Dedifferentiated amniotic fluid mesenchymal stem cell (primary cell): ENCODE measurements at regions not wholly inside any gene's neighbourhood (a gene's known extent, or its start where the extent isn't known, plus 50 kb on each side); places are given as distances from the start of the nearest gene placed in this dataset.

ENCODE experiments used
- DNase-seq: peaks from one replicate; pipeline ENCODE4 v3.0.0-alpha.2; 2016; ENCODE audit errors: extremely low spot score

DNA sequence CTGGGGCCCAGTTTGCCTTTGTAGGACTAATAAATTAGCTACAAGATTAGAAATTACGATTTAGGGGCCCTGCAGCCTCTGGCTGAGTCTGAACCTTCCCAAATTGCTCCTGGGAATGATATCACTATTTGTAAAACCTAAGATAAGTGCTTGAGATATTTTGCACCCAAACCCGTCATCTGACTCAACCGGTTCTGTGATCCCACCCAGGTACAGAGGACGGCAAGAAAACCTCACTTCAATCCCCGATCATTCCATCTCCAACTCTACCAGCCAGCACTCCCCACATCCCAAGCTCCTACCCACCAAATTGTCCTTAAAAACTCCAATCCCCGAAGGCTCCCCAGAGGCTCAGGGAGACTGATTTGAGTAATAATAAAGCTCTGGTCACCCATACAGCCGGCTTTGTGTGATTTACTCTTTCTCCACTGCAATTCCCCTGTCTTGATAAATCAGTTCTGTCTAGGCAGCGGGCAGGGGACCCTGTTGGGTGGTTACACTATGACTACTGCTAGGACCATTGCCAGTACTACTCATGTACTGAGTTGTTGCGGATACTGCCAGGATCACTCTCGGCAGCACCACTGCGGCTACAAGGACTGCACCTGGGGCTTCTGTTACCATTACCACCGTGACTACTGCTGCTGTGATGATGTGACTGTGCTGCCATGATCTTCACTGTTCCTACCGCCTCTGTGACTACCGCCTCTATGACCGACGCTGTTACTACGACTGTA is 73.1 kb downstream of the IRF8 start:
- DNase-seq = no peak

DNA sequence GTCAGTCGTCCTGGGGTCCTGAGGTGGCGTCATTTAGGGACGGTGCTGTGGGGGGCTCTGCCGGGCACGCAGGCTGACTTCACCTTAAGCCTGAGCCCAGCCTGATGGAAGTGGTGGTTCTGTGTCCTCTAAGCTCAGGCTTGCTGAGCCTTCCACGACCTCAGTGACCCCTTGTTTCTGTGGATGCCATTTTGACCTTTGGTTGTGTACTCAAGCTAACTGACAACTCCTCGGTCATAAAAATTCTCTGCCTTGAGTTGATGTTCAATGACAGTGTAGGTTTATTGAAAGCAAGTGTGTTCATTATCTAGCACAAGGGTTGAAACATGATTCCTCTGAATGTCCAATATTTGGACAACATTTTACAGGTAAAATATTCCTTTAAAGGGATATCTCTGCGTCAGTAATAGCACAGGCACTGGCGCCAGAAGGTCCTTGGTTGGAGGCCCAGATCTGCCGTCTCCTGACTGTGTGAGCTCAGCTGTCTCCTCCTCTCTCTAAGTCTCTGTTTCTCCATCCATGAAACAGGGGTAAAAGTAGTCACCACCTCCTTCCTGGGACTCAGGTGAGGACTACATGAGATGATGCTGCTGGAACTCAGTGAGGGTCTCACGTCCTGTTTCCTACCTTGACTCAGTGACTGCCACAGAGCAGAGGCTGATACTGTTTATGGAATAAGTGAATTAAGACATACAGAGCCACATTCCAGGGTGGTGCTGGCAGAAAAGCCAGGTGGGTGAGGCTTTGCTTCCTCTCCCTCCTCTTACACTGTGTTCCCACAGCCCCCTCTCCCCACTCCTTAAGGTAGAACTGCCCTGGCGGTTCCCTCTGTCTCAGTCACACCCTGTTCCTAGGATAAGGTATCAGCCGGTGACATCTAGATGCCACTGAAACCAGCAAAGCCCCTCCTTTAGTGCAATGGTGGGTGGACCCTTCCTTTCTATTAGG is 75.7 kb downstream of the IRF8 start:
- no peak for DNase-seq

DNA sequence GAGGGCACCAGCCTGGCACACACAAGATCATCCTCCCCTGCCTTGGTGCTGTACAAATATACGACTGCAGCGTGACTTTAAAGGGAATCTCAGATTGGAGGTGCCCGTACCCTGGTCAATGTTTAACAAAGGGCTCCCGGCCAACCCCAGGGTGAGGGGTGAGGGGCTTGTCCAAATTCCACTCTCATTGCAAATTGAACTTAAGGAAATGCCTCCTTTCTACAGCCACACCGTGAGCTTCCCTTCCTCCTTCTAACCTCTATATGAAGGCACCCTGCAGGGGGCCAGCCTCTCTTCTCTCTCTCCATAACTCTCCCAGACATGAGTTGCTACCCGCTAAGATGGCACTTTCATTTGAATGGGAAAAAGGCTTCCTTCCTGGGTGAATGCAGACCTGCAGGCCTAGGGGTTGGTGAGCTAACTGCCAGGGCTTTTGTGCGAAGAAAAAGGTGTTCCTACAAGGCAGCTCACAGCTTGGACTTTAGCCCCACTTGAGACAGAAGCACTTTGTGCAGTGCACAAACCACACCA is 76.6 kb downstream of the IRF8 start:
- no peak for DNase-seq

DNA sequence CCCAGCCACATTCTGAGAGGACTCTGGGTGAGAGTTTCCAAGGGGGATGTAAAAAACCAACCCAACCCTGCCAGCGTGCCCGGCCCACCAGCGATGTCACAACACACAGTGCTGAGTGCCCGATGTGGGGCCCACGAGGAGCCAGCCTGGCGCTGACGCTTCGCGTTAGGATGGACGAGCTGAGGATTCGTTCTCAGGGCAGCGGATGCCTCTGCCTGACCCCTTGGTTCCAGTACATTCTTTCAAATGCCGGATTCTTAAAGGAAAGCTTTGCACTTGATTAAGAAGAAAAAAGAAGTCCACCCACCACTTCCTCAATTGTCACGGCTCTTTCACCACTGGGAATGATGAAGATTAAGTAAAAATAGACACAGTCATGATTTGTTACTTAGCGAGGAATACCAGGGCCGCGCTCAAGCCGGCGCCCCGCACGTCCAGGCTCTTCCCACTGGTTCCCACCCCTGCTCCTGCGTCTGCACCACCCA is 79.4 kb downstream of the IRF8 start:
- no peak for DNase-seq

DNA sequence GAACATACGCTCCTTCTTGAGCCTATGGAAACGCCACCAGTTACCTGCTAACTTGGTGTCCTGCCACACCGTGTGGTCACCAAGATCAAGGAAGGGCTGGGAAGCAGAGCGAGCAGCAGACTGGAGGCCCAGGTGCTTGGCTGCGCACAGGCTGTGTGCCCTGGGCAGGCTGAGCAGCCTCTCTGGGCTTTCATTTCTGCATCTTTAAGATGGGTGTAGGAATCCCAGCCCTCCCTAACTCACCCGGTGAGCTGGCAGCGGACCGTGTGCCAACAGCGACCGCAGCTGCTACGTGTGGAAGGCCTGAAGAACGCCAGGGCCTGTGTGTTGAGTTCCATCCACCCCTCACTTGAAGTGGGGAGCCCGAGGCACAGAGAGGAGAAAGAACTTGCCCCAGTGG is 80.0 kb downstream of the IRF8 start:
- DNase-seq = no peak

DNA sequence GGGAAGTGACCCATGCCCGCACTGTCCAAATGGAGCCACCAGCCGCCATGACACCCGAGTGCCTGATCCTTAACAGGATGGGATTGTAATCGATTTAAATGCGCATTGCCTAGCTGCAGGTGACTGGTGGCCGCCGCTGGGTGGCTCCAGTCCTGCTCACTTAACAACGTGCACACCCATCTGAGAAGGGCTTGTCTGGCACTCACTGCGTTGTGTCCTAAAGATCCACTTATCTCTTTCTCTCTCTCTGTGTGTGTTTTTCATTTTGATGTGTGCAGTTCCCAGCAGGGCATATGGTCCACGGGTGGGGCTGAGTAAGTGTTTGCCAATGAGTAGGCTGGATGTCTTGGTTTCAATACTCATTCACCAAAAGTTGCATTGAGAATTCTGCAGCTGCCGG is 80.6 kb downstream of the IRF8 start:
- DNase-seq = no peak

DNA sequence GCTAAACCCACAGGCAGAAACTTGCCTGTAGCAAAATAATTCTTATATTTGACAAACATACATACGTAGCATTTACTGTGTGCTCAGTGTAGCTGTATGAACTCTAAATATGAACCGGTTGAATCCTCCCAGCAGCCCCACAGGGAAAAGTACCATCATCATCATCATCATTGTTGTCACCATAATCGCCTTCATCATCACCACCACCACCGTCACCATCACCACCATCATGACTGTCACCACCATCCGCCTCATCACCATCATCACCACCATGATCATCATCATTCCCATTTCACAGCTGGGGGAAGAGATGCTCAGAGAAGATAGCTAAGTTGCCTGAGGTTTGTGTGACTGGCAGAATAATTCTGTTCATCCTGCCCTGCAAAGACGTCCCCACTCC is 81.7 kb downstream of the IRF8 start:
- no peak for DNase-seq

DNA sequence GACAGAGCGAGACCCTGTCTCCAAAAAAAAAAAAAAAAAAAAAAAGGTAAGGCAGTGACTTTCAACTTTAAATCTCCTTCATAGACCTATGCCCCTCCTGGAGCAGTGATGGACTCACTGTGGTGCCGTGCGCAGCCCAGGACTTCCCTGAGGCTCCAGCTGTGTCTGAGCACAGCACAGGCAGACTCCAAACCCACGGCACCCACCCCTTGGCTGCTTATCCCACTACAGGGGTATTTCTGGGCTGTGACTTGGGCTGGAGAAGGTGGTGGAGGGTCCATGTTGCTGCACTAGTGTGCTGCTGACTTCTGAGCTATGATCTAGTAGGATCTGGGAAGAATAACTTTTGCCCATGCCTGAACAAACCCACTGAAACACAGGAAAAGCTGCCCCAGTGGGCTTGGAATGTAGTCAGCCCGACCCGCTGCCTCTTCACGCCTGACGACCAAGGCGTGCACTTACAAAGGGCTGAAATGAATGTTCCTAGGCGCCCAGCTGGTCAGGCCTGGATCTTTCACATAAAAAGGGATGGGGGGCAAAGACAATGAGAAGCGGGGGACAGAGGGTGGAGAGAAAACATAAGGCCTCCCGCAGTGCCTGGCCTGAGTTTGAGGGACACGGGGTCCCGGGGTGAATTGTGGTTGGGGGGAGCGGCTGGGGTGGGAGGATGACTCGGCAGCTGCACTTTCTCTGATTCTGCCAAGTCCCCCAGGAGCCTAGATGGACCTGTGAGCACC is 83.0 kb downstream of the IRF8 start:
- DNase-seq = no peak

DNA sequence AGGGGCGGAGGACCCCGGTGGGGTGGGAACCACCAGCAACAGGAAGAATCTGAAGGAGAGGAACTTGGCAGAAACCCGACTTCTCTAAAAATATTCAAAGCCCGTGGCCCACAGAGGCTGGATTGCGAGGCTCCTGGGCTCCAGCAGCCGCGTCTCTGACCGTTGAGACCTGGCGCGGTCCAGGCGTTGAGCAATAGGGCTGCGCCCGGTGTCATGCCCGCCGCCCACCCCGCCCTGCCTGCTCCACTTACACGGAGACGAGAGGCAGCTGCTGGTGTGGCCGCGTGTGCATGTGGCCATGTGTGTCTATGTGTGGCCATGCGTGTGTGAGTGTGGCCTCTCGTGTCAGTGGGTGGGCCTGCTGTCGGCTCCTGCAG is 83.6 kb downstream of the IRF8 start:
- no peak for DNase-seq

DNA sequence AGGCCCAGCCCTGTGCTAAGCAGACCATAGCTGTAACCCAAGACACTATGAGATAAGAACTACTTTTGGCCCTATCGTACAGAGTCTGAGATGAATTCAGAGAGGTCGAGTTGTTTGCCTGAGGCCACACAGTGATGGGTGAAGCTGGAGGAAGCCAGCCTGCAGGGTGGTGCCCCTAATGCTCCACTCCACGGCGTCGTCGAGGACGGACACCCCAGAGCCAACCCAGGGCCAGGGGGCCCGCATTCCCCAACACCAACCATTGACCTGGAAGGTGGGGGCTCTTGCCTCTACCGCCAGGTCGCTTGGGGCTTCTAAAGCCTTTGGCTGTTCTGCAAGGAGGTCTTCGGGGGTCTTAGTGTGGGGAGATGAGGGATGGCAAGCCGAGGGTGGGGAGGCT is 84.1 kb downstream of the IRF8 start:
- no peak for DNase-seq

DNA sequence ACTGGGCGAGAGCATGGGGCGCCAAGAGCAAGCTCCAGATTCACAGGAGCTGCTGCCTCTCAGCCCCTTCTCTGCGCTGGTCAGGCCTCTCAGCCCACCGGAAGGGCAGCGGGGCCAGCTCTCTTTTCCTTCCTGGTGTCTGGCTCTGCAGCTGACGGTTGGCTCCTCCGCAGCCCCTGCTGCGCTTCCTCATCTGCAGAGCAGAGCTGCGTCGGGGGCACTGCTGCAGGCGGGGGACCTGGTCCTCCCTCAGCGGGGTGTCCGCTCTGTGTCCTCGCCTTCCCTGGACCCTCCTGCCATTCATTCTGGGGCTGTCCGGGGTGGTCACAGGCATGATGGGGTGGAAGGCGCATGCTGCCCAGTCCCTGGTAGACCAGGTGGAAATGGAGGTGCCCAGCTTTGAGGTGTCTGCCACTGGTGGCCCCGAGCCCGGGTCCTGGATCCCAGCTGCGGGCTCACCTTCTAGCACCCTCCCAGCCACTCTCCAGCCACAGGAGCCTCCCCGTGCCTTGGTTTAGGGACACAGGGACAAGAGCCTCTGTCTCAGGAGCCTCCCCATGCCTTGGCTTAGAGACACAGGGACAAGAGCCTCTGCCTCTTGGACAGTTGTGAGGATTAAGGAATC is 84.8 kb downstream of the IRF8 start:
- no peak for DNase-seq

DNA sequence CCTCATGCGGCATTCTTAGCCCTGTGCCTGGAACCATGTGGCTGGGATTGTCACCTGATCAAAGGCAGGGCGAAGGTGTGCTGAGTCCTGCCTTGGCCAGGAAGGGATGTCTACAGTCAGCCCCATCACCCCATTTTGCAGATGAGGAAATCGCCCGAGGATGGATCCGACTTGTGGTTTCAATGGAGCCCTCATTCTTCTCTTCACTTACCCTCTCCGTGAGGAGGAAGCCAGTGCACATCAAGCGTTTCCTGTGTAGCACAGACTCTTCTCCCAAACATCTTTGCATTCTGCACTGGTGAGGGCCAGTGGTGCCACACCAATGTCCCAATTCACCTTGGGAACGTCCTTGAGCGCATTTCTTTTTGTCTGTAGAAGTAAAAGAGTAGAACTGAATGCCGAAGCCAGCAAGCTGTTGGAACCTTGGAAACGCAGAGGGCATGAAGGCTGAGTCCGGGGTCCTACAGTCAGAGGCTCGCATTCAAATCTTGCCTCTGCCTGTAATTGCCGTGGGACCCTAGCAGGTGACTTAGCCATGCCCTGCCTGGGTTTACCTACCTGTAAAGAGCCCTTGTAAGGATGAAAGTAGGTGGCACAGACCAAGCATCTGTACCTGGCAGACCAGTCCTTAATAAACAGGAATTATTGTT is 85.4 kb downstream of the IRF8 start:
- DNase-seq = no peak

DNA sequence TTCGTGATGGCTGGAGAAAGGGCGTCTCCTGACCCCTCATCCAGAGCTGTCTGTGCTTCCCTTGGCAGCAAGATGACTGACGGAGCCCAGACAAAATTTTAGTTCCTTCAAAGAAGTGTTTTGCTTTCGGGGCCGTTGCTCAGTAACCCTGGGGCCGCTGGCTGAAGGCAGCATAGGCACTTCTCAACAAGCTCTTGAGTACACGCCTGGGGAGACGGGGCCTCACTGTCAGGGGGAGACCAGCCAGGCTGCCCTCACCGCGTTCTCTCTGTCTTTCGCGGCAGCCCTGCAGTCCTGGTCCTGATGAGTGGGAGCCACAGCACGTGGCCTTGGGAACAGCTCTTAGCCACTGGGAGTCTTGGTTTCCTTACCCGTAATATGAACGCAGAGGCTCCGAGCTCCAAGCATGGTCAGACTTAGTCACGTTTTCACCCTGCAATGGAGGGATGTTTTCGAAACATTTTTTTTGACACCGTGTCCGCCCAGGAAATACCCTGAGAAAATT is 86.0 kb downstream of the IRF8 start:
- DNase-seq = no peak

DNA sequence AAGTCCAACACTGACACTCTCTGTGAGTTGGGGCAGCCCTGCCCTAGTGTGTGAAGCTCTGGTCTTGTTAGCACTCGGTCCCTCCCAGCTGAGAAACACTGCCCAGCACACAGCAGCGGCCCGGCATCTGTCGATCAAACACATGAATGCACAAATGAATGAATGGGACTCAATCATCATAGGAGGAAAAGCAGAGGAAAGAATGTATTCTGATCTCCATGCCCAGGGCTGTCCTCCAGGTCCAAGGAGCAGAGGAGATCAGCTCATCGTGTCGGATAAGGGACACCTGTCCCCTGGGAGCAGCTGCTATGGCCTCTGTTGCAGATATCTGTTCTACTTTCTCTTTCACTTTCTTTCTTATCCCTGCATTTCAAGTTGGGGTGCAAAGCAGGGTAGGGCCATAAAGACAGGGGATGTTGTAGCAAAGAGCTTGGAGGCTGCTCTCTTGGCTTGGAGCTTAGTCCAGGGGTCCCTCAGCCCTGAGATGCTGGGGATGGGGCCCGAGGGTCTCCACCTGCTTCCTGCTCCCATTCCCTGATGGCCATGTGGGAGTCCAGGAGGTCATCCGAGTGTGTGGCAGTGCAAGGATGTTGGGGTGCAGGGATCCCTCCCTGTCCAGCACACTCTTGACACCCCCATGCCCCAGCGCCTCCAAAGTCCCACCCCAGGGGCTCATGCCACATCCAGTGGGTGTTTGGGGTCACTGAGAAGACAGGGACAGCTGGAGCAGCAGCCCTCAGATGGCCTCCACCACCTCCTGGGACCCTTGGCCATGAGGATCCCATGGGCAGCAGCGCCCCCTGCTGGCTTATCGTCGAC is 88.2 kb downstream of the IRF8 start:
- no peak for DNase-seq

DNA sequence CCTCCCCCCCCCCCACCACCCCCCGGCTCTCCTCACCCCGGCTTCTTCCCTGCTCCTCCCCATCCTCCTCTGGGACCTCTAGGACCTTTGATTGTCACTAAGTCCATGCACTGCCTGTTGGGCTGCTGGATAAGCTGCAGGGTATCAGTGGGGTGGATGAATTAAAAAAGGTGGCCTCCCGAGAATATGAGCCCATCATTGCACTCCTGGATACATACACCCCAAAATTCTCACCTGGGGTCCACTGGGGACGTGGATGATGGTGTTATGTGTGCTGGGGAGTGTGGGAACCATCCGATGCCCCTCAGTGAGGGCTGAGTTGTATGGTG is 88.8 kb downstream of the IRF8 start:
- no peak for DNase-seq

DNA sequence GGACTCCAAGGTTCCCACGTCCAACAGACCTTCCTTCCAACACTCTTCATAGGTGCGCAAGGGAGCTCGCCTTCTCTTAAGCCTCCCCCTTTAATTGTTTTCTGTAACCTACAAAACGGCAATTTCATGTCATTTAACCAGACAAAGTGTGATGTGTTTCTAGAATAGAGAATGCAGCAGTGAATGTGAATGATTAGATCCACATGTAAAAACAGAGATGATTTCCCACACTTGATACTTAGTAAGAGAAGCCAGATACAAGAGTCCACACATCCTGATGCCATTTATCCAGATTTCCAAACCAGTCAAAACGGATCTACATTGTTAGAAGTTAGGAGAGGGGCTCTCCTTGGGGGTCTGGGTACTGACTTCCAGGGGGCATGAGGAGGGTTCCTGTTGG is 89.3 kb downstream of the IRF8 start:
- DNase-seq = no peak

DNA sequence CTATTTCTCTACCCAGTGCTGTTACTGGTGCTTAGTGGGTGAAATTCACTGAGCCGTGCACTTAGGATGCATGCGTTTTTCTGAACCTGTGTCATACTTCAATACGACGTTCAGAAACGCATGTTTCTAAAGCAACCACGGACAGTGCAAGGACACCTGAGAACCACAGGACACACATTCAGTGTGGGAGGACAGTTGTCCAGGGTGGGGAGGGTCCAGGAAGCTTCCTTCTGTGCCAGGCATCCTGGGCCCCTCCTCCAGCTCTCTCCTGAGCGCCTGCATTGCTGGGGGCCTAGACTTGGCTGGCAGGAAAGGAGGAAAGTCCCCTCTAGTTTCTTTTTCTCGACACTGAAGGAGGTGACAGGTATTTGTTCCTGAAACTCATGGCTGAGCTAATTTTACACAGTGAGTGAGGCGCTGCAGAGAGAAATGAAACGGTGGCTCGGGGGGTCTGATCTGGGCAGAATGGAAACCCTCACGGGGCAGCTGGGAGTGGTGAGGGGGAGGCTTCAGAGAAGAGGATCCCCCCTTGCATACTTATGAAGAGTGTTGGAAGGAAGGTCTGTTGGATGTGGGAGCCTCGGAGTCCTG is 89.9 kb downstream of the IRF8 start:
- no peak for DNase-seq

DNA sequence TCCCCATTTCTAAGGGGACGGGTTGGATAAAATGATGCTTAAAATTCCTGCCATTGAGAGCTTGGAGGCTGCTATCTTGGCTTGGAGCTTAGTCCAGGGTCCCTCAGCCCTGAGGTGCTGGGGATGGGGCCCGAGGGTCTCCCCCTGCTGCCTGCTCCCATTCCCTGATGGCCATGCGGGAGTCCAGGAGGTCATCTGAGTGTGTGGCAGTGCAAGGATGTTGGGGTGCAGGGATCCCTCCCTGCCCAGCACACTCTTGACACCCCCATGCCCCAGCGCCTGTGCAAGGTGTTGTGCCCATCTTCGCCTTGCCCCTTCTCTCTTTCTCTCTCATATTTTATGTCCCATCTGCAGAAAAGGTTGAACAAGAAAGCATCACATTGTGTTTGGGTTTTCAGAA is 90.4 kb downstream of the IRF8 start:
- DNase-seq = no peak

DNA sequence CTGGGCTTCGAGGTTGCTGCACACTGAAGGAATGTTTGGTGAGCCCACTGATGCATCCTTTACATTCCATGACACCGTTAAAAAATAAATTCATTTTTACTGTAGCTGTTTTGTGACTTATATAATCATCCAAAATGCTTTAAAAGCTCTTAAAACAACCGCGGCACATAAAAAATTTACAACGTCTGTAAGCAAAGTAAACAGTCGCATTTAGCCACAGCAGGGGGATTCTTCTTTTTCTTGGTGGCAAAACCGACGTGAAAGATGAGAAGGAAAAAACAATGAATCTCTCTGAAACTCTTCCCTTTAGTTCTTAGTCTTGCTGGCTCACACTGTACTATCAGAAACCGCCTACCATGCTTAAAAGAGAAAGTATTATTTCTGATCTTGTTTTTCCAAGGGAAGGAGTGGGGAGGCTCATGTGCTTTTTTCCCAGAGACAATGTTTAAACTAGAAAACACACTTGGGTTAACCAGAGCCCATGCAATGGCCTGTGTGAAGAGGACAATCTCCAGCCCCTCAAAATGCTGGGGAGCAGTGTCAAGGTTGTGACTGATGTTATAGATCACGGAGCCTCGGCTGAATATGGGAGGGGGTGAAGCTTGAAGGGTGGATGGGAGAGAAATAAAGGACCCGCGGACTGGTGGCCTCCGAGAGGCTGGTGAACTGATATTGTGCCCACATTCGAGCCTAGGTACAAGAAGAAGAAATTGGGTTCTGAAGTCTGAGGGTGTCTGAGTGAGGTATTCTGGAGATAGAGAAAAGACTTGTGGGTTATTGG is 91.1 kb downstream of the IRF8 start:
- DNase-seq = no peak
